ENCODE measurements at regions not wholly inside any gene's neighbourhood (a gene's known extent, or its start where the extent isn't known, plus 50 kb on each side); places are given as distances from the start of the nearest gene placed in this dataset.

DNA sequence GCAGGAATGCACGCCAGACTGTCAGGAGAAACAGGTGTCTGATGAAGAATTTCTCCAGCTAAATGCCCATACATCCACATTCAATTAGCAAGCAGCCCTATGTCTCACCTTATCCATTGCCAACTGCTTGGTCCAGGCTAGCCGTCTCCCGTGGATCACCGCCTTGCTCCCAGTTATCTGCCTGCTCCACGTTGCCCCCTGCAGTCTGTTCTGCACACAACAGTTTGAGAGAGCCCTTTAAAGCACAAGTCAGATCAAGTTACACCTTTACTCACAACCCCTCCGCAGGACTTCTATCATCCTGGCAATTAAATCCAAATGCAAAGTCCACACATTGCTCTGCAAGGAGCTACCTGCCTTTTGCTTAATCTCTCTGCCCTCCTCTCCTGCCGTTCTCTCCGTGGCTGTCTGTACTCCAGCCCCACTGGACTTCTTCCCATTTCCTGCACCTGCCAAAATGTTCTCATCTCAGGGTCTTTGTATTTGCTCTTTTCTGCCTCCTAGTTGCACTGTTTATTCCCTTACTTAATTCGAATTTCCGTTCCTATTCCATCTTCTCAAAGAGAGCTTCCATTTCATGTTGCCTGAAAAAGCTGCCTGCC is 185.3 kb upstream of the LARGE1 start:
- WGBS, 2 donors = 9 to 10% methylated on average over 10 of the region's 10 CpGs
- peak; percentile 41 to 67 (median 51) for TF ChIP-seq CTCF (IDR thresholded peaks at IDR 0.05)
- no peak for TF ChIP-seq EP300 (IDR thresholded peaks at IDR 0.05)
- TF ChIP-seq POLR2A (IDR thresholded peaks at IDR 0.05) = no peak
- no peak for TF ChIP-seq POLR2AphosphoS5 (IDR thresholded peaks at IDR 0.05)
- Histone ChIP-seq H3K27ac (no peak overlapping the region), H3K9me3 (no peaks in the 10 kb centered on the region), H3K27me3 (no peaks in the 10 kb centered on the region), H3K4me1 (no peaks in the 10 kb centered on the region), H3K4me3 (no peak overlapping the region), H3K36me3 (no peaks in the 10 kb centered on the region)
- ATAC-seq (ENCODE audit: low FRiP score in 2 of 2) (peak; percentile 46 to 76), DNase-seq (peak in 1 of 2 donors; percentile 40)

- H3K4me3 ChIP-seq = no peak overlapping the region
- no peak overlapping the region for H3K27ac ChIP-seq
- DNase-seq (no peak), ATAC-seq (ENCODE audit: low FRiP score in 2 of 2) (no peak)
- no peaks in the 10 kb centered on the region for H3K36me3 ChIP-seq
- no peaks in the 10 kb centered on the region for H3K4me1 ChIP-seq
- H3K27me3 ChIP-seq = no peaks in the 10 kb centered on the region
- TF ChIP-seq EP300 (IDR thresholded peaks at IDR 0.05) = no peak
- no peak for TF ChIP-seq POLR2A (IDR thresholded peaks at IDR 0.05)
- no peak for TF ChIP-seq CTCF (IDR thresholded peaks at IDR 0.05)
- no peak for TF ChIP-seq POLR2AphosphoS5 (IDR thresholded peaks at IDR 0.05)
- H3K9me3 ChIP-seq = no peaks in the 10 kb centered on the region
- 83 to 84% methylated on average over 3 of the region's 3 CpGs for WGBS, 2 donors
These were observed 187.9 kb upstream of the LARGE1 start for GRCh38 chr22:34108168-34108567.

DNA sequence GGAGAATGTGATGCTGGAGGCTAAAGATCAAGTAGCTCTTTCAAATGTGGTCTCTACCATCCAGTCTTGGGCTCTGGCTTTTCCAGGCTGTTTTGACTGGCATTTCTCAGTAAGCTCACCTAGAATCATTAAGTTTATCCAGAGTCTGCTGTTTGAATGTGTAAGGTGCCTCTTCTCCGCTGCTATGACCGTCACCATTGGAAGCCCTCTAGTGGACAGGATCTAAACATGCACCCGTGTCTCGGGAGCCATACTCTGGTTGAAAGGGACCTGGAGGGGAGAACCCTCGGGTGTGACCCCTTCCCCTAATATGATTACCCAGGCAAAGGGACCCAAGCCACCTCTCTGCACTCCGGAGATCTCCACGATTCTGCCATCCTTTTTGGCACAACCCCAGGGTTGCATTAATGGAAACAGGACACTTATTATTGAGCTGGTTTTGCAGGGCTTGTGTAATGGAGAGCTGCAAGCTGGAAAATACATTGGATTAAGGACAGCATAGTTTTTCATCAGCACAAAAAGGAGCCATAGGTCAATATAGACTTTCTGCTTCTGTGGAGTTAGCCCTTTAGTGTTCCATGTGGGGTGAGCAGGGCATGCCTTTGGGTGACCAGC is 191.0 kb upstream of the LARGE1 start:
- WGBS, 2 donors = 14 to 17% methylated on average over 5 to 7 of the region's 7 CpGs
- TF ChIP-seq CTCF (IDR thresholded peaks at IDR 0.05) (peak; percentile 18 to 65 (median 52)), POLR2A (IDR thresholded peaks at IDR 0.05) (no peak)
- no peak overlapping the region for H3K27ac ChIP-seq
- no peaks in the 10 kb centered on the region for H3K9me3 ChIP-seq
- no peaks in the 10 kb centered on the region for H3K27me3 ChIP-seq
- H3K36me3 ChIP-seq = no peaks in the 10 kb centered on the region
- no peak for DNase-seq
- no peaks in the 10 kb centered on the region for H3K4me1 ChIP-seq
- peak in 1 of 2 donors; percentile 72 for ATAC-seq (ENCODE audit: low FRiP score in 2 of 2)
- no peak overlapping the region for H3K4me3 ChIP-seq

GRCh38 chr22:34113381-34113780 is 193.1 kb upstream of the LARGE1 start:
- ATAC-seq (ENCODE audit: low FRiP score in 2 of 2) = no peak
- Histone ChIP-seq H3K27me3 (no peaks in the 10 kb centered on the region), H3K36me3 (no peaks in the 10 kb centered on the region), H3K4me1 (no peaks in the 10 kb centered on the region), H3K9me3 (no peaks in the 10 kb centered on the region), H3K27ac (no peak overlapping the region), H3K4me3 (no peak overlapping the region)
- no peak for DNase-seq
- TF ChIP-seq POLR2AphosphoS5 (IDR thresholded peaks at IDR 0.05) = no peak
- TF ChIP-seq EP300 (IDR thresholded peaks at IDR 0.05) = no peak
- no peak for TF ChIP-seq POLR2A (IDR thresholded peaks at IDR 0.05)
- TF ChIP-seq CTCF (IDR thresholded peaks at IDR 0.05) = no peak
- WGBS, 2 donors = 77 to 84% methylated on average over 6 of the region's 6 CpGs

- Histone ChIP-seq H3K4me1 (no peaks in the 10 kb centered on the region), H3K27me3 (no peaks in the 10 kb centered on the region), H3K36me3 (no peaks in the 10 kb centered on the region), H3K9me3 (no peaks in the 10 kb centered on the region), H3K4me3 (no peak overlapping the region), H3K27ac (no peak overlapping the region)
- TF ChIP-seq POLR2A (IDR thresholded peaks at IDR 0.05) (no peak), CTCF (IDR thresholded peaks at IDR 0.05) (no peak), POLR2AphosphoS5 (IDR thresholded peaks at IDR 0.05) (no peak), EP300 (IDR thresholded peaks at IDR 0.05) (no peak)
- ATAC-seq (ENCODE audit: low FRiP score in 2 of 2) (no peak), DNase-seq (no peak)
- WGBS, 2 donors = 54 to 71% methylated on average over 2 of the region's 2 CpGs
These were observed 194.1 kb upstream of the LARGE1 start for GRCh38 chr22:34114406-34114805.

Data from upper lobe of left lung (tissue), 6 donors.